Lung (tissue), 11 donors: ENCODE measurements at regions not wholly inside any gene's neighbourhood (a gene's known extent, or its start where the extent isn't known, plus 50 kb on each side); places are given as distances from the start of the nearest gene placed in this dataset.

Experiments
- ATAC-seq: fragments of 200-7000 bp; cut with Tn5 transposase; one replicate; pipeline ENCODE4 v1.9.1; 2020; ENCODE audit warnings: moderate number of reproducible peaks; ENCODE audit not compliant: insufficient read depth, low FRiP score
- DNase-seq, 3 donors: peaks; one replicate each; pipeline ENCODE4 v3.0.0-alpha.2; 2013 to 2017
- H3K27ac ChIP-seq, 2 donors: one replicate each; pipeline ENCODE4 v1.5.1; 2013; ENCODE audit warnings: mild to moderate bottlenecking in 2 of 2, moderate library complexity in 2 of 2, control low read depth in 1 of 2, inconsistent platforms in 1 of 2, low read depth in 1 of 2, low read length in 1 of 2
- H3K27me3 ChIP-seq, 3 donors: one replicate each; pipeline ENCODE4 v1.5.1; 2013; ENCODE audit warnings: low read length in 2 of 3; ENCODE audit not compliant: control insufficient read depth in 3 of 3, insufficient read depth in 3 of 3
- H3K36me3 ChIP-seq, 4 donors: one replicate each; pipeline ENCODE4 v1.5.1; 2013; ENCODE audit warnings: low read length in 4 of 4, mild to moderate bottlenecking in 1 of 4, moderate library complexity in 1 of 4; ENCODE audit not compliant: control insufficient read depth in 4 of 4, insufficient read depth in 4 of 4
- H3K4me1 ChIP-seq, 5 donors: one replicate each; pipeline ENCODE4 v1.5.1; 2013; ENCODE audit warnings: low read length in 5 of 5, mild to moderate bottlenecking in 2 of 5, moderate library complexity in 1 of 5; ENCODE audit not compliant: control insufficient read depth in 5 of 5, insufficient read depth in 5 of 5
- H3K4me3 ChIP-seq: one replicate; pipeline ENCODE4 v1.5.1; 2013; ENCODE audit warnings: mild to moderate bottlenecking, control low read depth, moderate library complexity
- H3K9ac ChIP-seq, 2 donors: one replicate each; pipeline ENCODE4 v1.5.1; 2013; ENCODE audit warnings: low read length in 2 of 2, control low read depth in 1 of 2; ENCODE audit not compliant: insufficient read depth in 1 of 2
- H3K9me3 ChIP-seq, 4 donors: one replicate each; pipeline ENCODE4 v1.5.1; 2013; ENCODE audit warnings: low read length in 3 of 4, mild to moderate bottlenecking in 1 of 4, moderate library complexity in 1 of 4; ENCODE audit not compliant: control insufficient read depth in 4 of 4, insufficient read depth in 3 of 4
- CTCF ChIP-seq: IDR thresholded peaks from 2 replicates; pipeline ENCODE4 v1.5.1; 2012; ENCODE audit warnings: mild to moderate bottlenecking; ENCODE audit errors: control extremely low read depth, extremely low read depth
- WGBS, 2 donors: extraction: QIAGEN DNeasy Blood & Tissue Kit; methylation state at CpG; one replicate each; pipeline ENCODE4 v1.1.7; 2013; 5-methylcytosine and 5-hydroxymethylcytosine counted together
- donor health status: control.
- donor health status: control.
- donor health status: Bipolar disorder and iron deficiency.
- donor health status: healthy.
- donor health status: DM: yes; HTN: yes; CAD: no.

- 51 to 73% methylated on average over 2 of the region's 2 CpGs for WGBS, 2 donors
- H3K4me1 ChIP-seq, result no peaks in the 10 kb centered on the region
- H3K27ac ChIP-seq, result no peak overlapping the region
- no peak overlapping the region for H3K4me3 ChIP-seq
- ATAC-seq, result no peak
- no peak for TF ChIP-seq CTCF
- H3K27me3 ChIP-seq, result no peaks in the 10 kb centered on the region
- H3K9ac ChIP-seq, result no peak overlapping the region
- H3K36me3 ChIP-seq, result no peaks in the 10 kb centered on the region
- DNase-seq, result no peak
- no peaks in the 10 kb centered on the region for H3K9me3 ChIP-seq
Measured at GRCh38 chr2:22812065-22812680, 572.8 kb upstream of the KLHL29 start.

- WGBS, 2 donors, result 54 to 70% methylated on average over 4 of the region's 4 CpGs
- ATAC-seq (no peak), DNase-seq (peak in 1 of 3 donors; percentile 5)
- no peaks in the 10 kb centered on the region for H3K36me3 ChIP-seq
- H3K9me3 ChIP-seq, result no peaks in the 10 kb centered on the region
- TF ChIP-seq CTCF, result no peak
- H3K4me1 ChIP-seq, result no peaks in the 10 kb centered on the region
- H3K27me3 ChIP-seq, result no peaks in the 10 kb centered on the region
- no peak overlapping the region for H3K4me3 ChIP-seq
- no peak overlapping the region for H3K9ac ChIP-seq
- H3K27ac ChIP-seq, result no peak overlapping the region
Measured at GRCh38 chr2:22817197-22817596, 567.8 kb upstream of the KLHL29 start.

GRCh38 chr2:22821458-22821857 lies 563.5 kb upstream of the KLHL29 start:
- Histone ChIP-seq H3K4me3 (no peak overlapping the region), H3K4me1 (no peaks in the 10 kb centered on the region), H3K27ac (no peak overlapping the region), H3K9me3 (no peaks in the 10 kb centered on the region), H3K9ac (no peak overlapping the region), H3K27me3 (no peaks in the 10 kb centered on the region), H3K36me3 (no peaks in the 10 kb centered on the region)
- ATAC-seq (no peak), DNase-seq (no peak)
- no peak for TF ChIP-seq CTCF
- 67 to 76% methylated on average over 2 of the region's 2 CpGs for WGBS, 2 donors

- Histone ChIP-seq H3K9me3 (peaks cover 0 to 3% (median 0%) of the 10 kb centered on the region in 4 donors), H3K4me3 (no peak overlapping the region), H3K27ac (no peak overlapping the region), H3K4me1 (no peaks in the 10 kb centered on the region), H3K9ac (no peak overlapping the region), H3K27me3 (no peaks in the 10 kb centered on the region), H3K36me3 (no peaks in the 10 kb centered on the region)
- ATAC-seq (no peak), DNase-seq (no peak)
- no peak for TF ChIP-seq CTCF
- 54 to 75% methylated on average over 1 of the region's 1 CpG for WGBS, 2 donors
Measured at GRCh38 chr2:22822835-22823234, 562.1 kb upstream of the KLHL29 start.
